ENCODE measurements at regions not wholly inside any gene's neighbourhood (a gene's known extent, or its start where the extent isn't known, plus 50 kb on each side); places are given as distances from the start of the nearest gene placed in this dataset.

GRCh38 chr3:69442771-69443311 is 57.0 kb upstream of the FRMD4B start:
- no peaks in the 10 kb centered on the region for H3F3A ChIP-seq (replicated peaks; ENCODE audit: insufficient read depth)
- no peak overlapping the region for H3K4me3 ChIP-seq (ENCODE audit: low read depth in 2 of 2, low read length in 1 of 2)
- H3K9me3 ChIP-seq: no peaks in the 10 kb centered on the region; the same call in 1 of the 2 replicates
- H3K27me3 ChIP-seq (ENCODE audit: insufficient read depth): no peaks in the 10 kb centered on the region
- TF ChIP-seq NRF1 (IDR thresholded peaks at IDR 0.05; ENCODE audit: low read depth, low read length) (no peak), YY1 (IDR thresholded peaks at IDR 0.05; ENCODE audit: low read depth) (no peak), USF2 (IDR thresholded peaks at IDR 0.05; ENCODE audit: borderline replicate concordance, low read depth, low read length) (no peak)
- no peaks in the 10 kb centered on the region for H4K20me1 ChIP-seq (ENCODE audit: insufficient read depth)
- 69% methylated on average over 2 of the region's 2 CpGs for WGBS (ENCODE audit: low lambda C conversion rate)
- DNase-seq: no peak
- H3K4me2 ChIP-seq: no peak overlapping the region
- no peaks in the 10 kb centered on the region for H3K9me2 ChIP-seq
- no peaks in the 10 kb centered on the region for H3K36me3 ChIP-seq (replicated peaks in 1 of 2; ENCODE audit: control insufficient read depth in 1 of 2, insufficient read depth in 2 of 2, low read length in 1 of 2)
- no peaks in the 10 kb centered on the region for H3K79me2 ChIP-seq (ENCODE audit: insufficient read depth)
- H3K27ac ChIP-seq (ENCODE audit: low read depth in 2 of 2, low read length in 1 of 2): no peak overlapping the region
- H2AFZ ChIP-seq (ENCODE audit: low read depth): no peak overlapping the region
- POLR2A ChIA-PET: no interaction called here
- CTCF ChIA-PET: interaction anchor here (1.0 to 4.8 kb wide), 3 partner anchors 9 to 137 kb away, joined by 3 to 37 read pairs (median 3); no protein-coding TSS in a partner anchor
- H3K4me1 ChIP-seq (ENCODE audit: control insufficient read depth in 1 of 2, insufficient read depth in 2 of 2, low read depth in 1 of 2, low read length in 1 of 2): no peaks in the 10 kb centered on the region
- no peak overlapping the region for H3K9ac ChIP-seq

- H3F3A ChIP-seq (replicated peaks; ENCODE audit: insufficient read depth): no peaks in the 10 kb centered on the region
- 46% methylated on average over 2 of the region's 2 CpGs for WGBS (ENCODE audit: low lambda C conversion rate)
- TF ChIP-seq GABPA (IDR thresholded peaks at IDR 0.05; ENCODE audit: low read depth) (no peak), TEAD4 (IDR thresholded peaks at IDR 0.05; ENCODE audit: borderline replicate concordance, insufficient read depth) (no peak), FOSL2 (IDR thresholded peaks at IDR 0.05; ENCODE audit: borderline replicate concordance, low read depth) (no peak), REST (IDR thresholded peaks at IDR 0.05; ENCODE audit: low read depth, low read length) (no peak), ELF1 (IDR thresholded peaks at IDR 0.05) (no peak), CHD2 (IDR thresholded peaks at IDR 0.05; ENCODE audit: low read length, partially characterized antibody) (no peak), YY1 (IDR thresholded peaks at IDR 0.05; ENCODE audit: low read depth) (no peak), RFX5 (IDR thresholded peaks at IDR 0.05; ENCODE audit: low read length) (no peak), PBX3 (IDR thresholded peaks at IDR 0.05) (no peak), GATA2 (CRISPR knock-in tag; IDR thresholded peaks at IDR 0.05) (no peak), EZH2phosphoT487 (IDR thresholded peaks at IDR 0.05; ENCODE audit: borderline replicate concordance, low read depth) (no peak), IRF3 (IDR thresholded peaks at IDR 0.05; ENCODE audit: low read depth, low read length) (no peak), SIN3A (IDR thresholded peaks at IDR 0.05; ENCODE audit: borderline replicate concordance, low read depth, low read length) (no peak), JUND (IDR thresholded peaks at IDR 0.05) (no peak), RXRA (IDR thresholded peaks at IDR 0.05; ENCODE audit: borderline replicate concordance, low read depth) (no peak), NRF1 (IDR thresholded peaks at IDR 0.05; ENCODE audit: low read depth, low read length) (no peak), MXI1 (IDR thresholded peaks at IDR 0.05; ENCODE audit: low read depth, low read length) (no peak), POLR2AphosphoS5 (IDR thresholded peaks at IDR 0.05; ENCODE audit: low read depth, low read length) (no peak), MEF2A (IDR thresholded peaks at IDR 0.05; ENCODE audit: borderline replicate concordance, low read depth) (no peak), TCF12 (IDR thresholded peaks at IDR 0.05) (no peak)
- no peak overlapping the region for H2AFZ ChIP-seq (ENCODE audit: low read depth)
- ChIA-PET POLR2A (interaction anchor here (1.3 kb wide), 1 partner anchor 10 kb away, joined by 4 read pairs; no protein-coding TSS in a partner anchor), CTCF (interaction anchor here (1.1 to 4.8 kb wide), 10 partner anchors 10 to 279 kb away, joined by 3 to 37 read pairs (median 6); no protein-coding TSS in a partner anchor)
- H3K4me3 ChIP-seq (ENCODE audit: low read depth in 2 of 2, low read length in 1 of 2): no peak overlapping the region
- H3K27me3 ChIP-seq (ENCODE audit: insufficient read depth): no peaks in the 10 kb centered on the region
- H3K9me3 ChIP-seq: no peaks in the 10 kb centered on the region; the same call in 1 of the 2 replicates
- no peaks in the 10 kb centered on the region for H3K36me3 ChIP-seq (replicated peaks in 1 of 2; ENCODE audit: control insufficient read depth in 1 of 2, insufficient read depth in 2 of 2, low read length in 1 of 2)
- H4K20me1 ChIP-seq (ENCODE audit: insufficient read depth): no peaks in the 10 kb centered on the region
- no peaks in the 10 kb centered on the region for H3K79me2 ChIP-seq (ENCODE audit: insufficient read depth)
- no peaks in the 10 kb centered on the region for H3K4me1 ChIP-seq (ENCODE audit: control insufficient read depth in 1 of 2, insufficient read depth in 2 of 2, low read depth in 1 of 2, low read length in 1 of 2)
- no peak overlapping the region for H3K9ac ChIP-seq
- no peak for DNase-seq
- no peak overlapping the region for H3K27ac ChIP-seq (ENCODE audit: low read depth in 2 of 2, low read length in 1 of 2)
- H3K9me2 ChIP-seq: no peaks in the 10 kb centered on the region
- no peak overlapping the region for H3K4me2 ChIP-seq
Observed at GRCh38 chr3:69441732-69442131, 55.8 kb upstream of the FRMD4B start.

All from SK-N-SH (cell line).